ENCODE measurements at regions not wholly inside any gene's neighbourhood (a gene's known extent, or its start where the extent isn't known, plus 50 kb on each side); places are given as distances from the start of the nearest gene placed in this dataset.
"Not testable (repeated sequence)": the region's sequence is repeated elsewhere in the genome, so short reads cannot be mapped to it uniquely, and the experiment has no call there.

GRCh38 chr7:124179641-124180040 is 146.8 kb upstream of the TMEM229A start:
- H3F3A ChIP-seq (ENCODE audit: insufficient read depth, low read length): no peaks in the 10 kb centered on the region
- no peaks in the 10 kb centered on the region for H3K9me3 ChIP-seq (replicated peaks; ENCODE audit: insufficient read depth, low read length)
- H3K4me2 ChIP-seq (ENCODE audit: low read depth, low read length): no peak overlapping the region
- no peaks in the 10 kb centered on the region for H3K36me3 ChIP-seq (replicated peaks; ENCODE audit: insufficient read depth, low read length)
- no peak overlapping the region for H3K27ac ChIP-seq (ENCODE audit: low read length)
- H3K4me3 ChIP-seq (ENCODE audit: low read length): no peak overlapping the region
- no peaks in the 10 kb centered on the region for H4K20me1 ChIP-seq (ENCODE audit: insufficient read depth, low read length)
- H3K27me3 ChIP-seq (replicated peaks; ENCODE audit: insufficient read depth, low read length): no peaks in the 10 kb centered on the region
- no peaks in the 10 kb centered on the region for H3K4me1 ChIP-seq (ENCODE audit: low read length)
- no peak overlapping the region for H3K9ac ChIP-seq (ENCODE audit: low read length)
- DNase-seq: no peak
- H3K9me2 ChIP-seq (replicated peaks; ENCODE audit: insufficient read depth, low read length): no peaks in the 10 kb centered on the region
- H3K79me2 ChIP-seq (ENCODE audit: low read length): no peaks in the 10 kb centered on the region
- no peak overlapping the region for H2AFZ ChIP-seq (ENCODE audit: low read length)
- TF ChIP-seq EZH2phosphoT487 (IDR thresholded peaks at IDR 0.05; ENCODE audit: low read length) (no peak), CTCF (IDR thresholded peaks at IDR 0.05; ENCODE audit: low read length) (no peak), EZH2 (optimal IDR thresholded peaks at IDR 0.05; ENCODE audit: low read depth, low read length) (no peak)

DNA sequence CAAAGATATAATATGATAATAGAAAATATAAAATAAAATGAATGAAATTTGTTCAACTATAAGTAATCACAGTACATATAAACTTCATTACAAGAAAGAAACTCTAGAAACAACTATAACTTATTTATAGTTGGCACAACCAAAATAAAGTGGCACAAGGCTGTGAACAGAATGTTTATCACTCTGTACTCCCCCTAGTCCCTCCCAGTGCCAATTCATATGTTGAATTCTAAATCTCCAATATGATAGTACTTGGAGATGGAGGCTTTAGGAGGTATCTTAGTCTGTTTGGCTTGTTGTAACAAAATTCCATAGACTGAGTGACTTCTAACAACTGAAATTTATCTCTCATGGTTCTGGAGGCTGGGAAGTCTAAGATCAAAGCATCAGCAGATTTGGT is 145.0 kb upstream of the TMEM229A start:
- Histone ChIP-seq H3K27ac (ENCODE audit: low read length) (no peak overlapping the region), H3K79me2 (ENCODE audit: low read length) (no peaks in the 10 kb centered on the region)

GRCh38 chr7:124171812-124172211 is 138.9 kb upstream of the TMEM229A start:
- H3K4me1 ChIP-seq (ENCODE audit: low read length); H3K27me3 ChIP-seq (replicated peaks; ENCODE audit: insufficient read depth, low read length); H3K9me2 ChIP-seq (replicated peaks; ENCODE audit: insufficient read depth, low read length); H3K9me3 ChIP-seq (replicated peaks; ENCODE audit: insufficient read depth, low read length); H4K20me1 ChIP-seq (ENCODE audit: insufficient read depth, low read length); H3K9ac ChIP-seq (ENCODE audit: low read length); H3K4me2 ChIP-seq (ENCODE audit: low read depth, low read length); H3K4me3 ChIP-seq (ENCODE audit: low read length); DNase-seq; H3F3A ChIP-seq (ENCODE audit: insufficient read depth, low read length); H3K27ac ChIP-seq (ENCODE audit: low read length); H3K36me3 ChIP-seq (replicated peaks; ENCODE audit: insufficient read depth, low read length); H2AFZ ChIP-seq (ENCODE audit: low read length); H3K79me2 ChIP-seq (ENCODE audit: low read length): not testable (repeated sequence)

More for the DNA sequence above, 145.0 kb upstream of the TMEM229A start:
- Histone ChIP-seq H3K4me3 (ENCODE audit: low read length) (no peak overlapping the region), H3K9me2 (replicated peaks; ENCODE audit: insufficient read depth, low read length) (no peaks in the 10 kb centered on the region), H3K4me1 (ENCODE audit: low read length) (no peaks in the 10 kb centered on the region), H3K36me3 (replicated peaks; ENCODE audit: insufficient read depth, low read length) (no peaks in the 10 kb centered on the region), H3F3A (ENCODE audit: insufficient read depth, low read length) (no peaks in the 10 kb centered on the region), H2AFZ (ENCODE audit: low read length) (no peak overlapping the region), H3K9ac (ENCODE audit: low read length) (no peak overlapping the region), H4K20me1 (ENCODE audit: insufficient read depth, low read length) (no peaks in the 10 kb centered on the region), H3K9me3 (replicated peaks; ENCODE audit: insufficient read depth, low read length) (no peaks in the 10 kb centered on the region), H3K27me3 (replicated peaks; ENCODE audit: insufficient read depth, low read length) (no peaks in the 10 kb centered on the region), H3K4me2 (ENCODE audit: low read depth, low read length) (no peak overlapping the region)
- no peak for DNase-seq
- TF ChIP-seq EZH2 (optimal IDR thresholded peaks at IDR 0.05; ENCODE audit: low read depth, low read length) (no peak), CTCF (IDR thresholded peaks at IDR 0.05; ENCODE audit: low read length) (no peak), EZH2phosphoT487 (IDR thresholded peaks at IDR 0.05; ENCODE audit: low read length) (no peak)

- H3K4me1 ChIP-seq (ENCODE audit: low read length): no peaks in the 10 kb centered on the region
- H3K27me3 ChIP-seq (replicated peaks; ENCODE audit: insufficient read depth, low read length): no peaks in the 10 kb centered on the region
- no peak overlapping the region for H3K9ac ChIP-seq (ENCODE audit: low read length)
- TF ChIP-seq CTCF (IDR thresholded peaks at IDR 0.05; ENCODE audit: low read length) (peak; percentile 78), EZH2phosphoT487 (IDR thresholded peaks at IDR 0.05; ENCODE audit: low read length) (no peak), EZH2 (optimal IDR thresholded peaks at IDR 0.05; ENCODE audit: low read depth, low read length) (no peak)
- H4K20me1 ChIP-seq (ENCODE audit: insufficient read depth, low read length): no peaks in the 10 kb centered on the region
- no peaks in the 10 kb centered on the region for H3K36me3 ChIP-seq (replicated peaks; ENCODE audit: insufficient read depth, low read length)
- DNase-seq: peak; percentile 72
- H3K9me2 ChIP-seq (replicated peaks; ENCODE audit: insufficient read depth, low read length): no peaks in the 10 kb centered on the region
- no peak overlapping the region for H3K27ac ChIP-seq (ENCODE audit: low read length)
- H3F3A ChIP-seq (ENCODE audit: insufficient read depth, low read length): no peaks in the 10 kb centered on the region
- H3K4me3 ChIP-seq (ENCODE audit: low read length): no peak overlapping the region
- H3K9me3 ChIP-seq (replicated peaks; ENCODE audit: insufficient read depth, low read length): no peaks in the 10 kb centered on the region
- H3K4me2 ChIP-seq (ENCODE audit: low read depth, low read length): no peak overlapping the region
- no peaks in the 10 kb centered on the region for H3K79me2 ChIP-seq (ENCODE audit: low read length)
- H2AFZ ChIP-seq (ENCODE audit: low read length): no peak overlapping the region
Observed at GRCh38 chr7:124171068-124171467, 138.2 kb upstream of the TMEM229A start.

All from MM.1S (cell line).